Testis (tissue), 2 donors: ENCODE measurements at regions not wholly inside any gene's neighbourhood (a gene's known extent, or its start where the extent isn't known, plus 50 kb on each side); places are given as distances from the start of the nearest gene placed in this dataset.

Experiments used
- POLR2A ChIP-seq: fragments of 450-650 bp; IDR thresholded peaks from one replicate; pipeline ENCODE4 v1.6.1; 2017; ENCODE audit warnings: antibody characterized with exemption, mild to moderate bottlenecking, moderate library complexity
- TF ChIP-seq, protein P1 (sequence below), 3 experiments: fragments of 450-650 bp in 2 of 3; fragments of 200-600 bp in 1 of 3; sonication (generic) in 1 of 3; IDR thresholded peaks; one replicate each; pipeline ENCODE4 v1.5.1; 2016 to 2019; ENCODE audit warnings: antibody characterized with exemption in 3 of 3, mild to moderate bottlenecking in 2 of 3, moderate library complexity in 1 of 3

DNA sequence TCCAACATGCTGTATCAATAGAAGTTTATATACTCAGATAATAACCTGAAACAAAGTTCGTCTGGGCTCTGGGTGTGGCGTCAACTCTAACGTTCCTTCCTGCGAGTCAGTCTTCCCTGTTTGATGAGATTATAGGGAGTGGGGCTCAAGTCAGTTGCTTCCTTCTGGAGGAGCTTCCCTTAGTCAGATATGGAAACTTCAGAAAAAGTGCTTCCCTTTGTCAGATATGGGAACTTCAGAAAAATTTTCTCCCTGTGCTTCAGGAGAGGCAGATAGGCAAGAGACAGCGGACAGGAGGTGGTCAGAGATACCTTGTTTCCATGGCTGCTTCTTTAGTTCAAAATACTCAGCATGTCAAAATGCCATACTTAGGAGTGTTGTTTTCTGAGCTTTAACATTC is 51.1 kb upstream of the PRDX6 start:
- TF ChIP-seq, protein P1, sequence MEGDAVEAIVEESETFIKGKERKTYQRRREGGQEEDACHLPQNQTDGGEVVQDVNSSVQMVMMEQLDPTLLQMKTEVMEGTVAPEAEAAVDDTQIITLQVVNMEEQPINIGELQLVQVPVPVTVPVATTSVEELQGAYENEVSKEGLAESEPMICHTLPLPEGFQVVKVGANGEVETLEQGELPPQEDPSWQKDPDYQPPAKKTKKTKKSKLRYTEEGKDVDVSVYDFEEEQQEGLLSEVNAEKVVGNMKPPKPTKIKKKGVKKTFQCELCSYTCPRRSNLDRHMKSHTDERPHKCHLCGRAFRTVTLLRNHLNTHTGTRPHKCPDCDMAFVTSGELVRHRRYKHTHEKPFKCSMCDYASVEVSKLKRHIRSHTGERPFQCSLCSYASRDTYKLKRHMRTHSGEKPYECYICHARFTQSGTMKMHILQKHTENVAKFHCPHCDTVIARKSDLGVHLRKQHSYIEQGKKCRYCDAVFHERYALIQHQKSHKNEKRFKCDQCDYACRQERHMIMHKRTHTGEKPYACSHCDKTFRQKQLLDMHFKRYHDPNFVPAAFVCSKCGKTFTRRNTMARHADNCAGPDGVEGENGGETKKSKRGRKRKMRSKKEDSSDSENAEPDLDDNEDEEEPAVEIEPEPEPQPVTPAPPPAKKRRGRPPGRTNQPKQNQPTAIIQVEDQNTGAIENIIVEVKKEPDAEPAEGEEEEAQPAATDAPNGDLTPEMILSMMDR (IDR thresholded peaks at IDR 0.05) = no peak
- no peak for TF ChIP-seq POLR2A
